Fibroblast of lung (primary cell): ENCODE measurements at regions not wholly inside any gene's neighbourhood (a gene's known extent, or its start where the extent isn't known, plus 50 kb on each side); places are given as distances from the start of the nearest gene placed in this dataset.

ENCODE experiments used
- DNase-seq, 2 donors: peaks; one replicate each; pipeline versions ENCODE4 v3.0.0 to v3.0.0-alpha.2; 2010; ENCODE audit warnings: low read depth in 2 of 2
- H2AFZ ChIP-seq: 2 replicates; pipeline ENCODE4 v1.5.1; 2012; ENCODE audit warnings: low read length, control low read depth, inconsistent platforms
- H3K27ac ChIP-seq: 2 replicates; pipeline ENCODE4 v1.5.1; 2011; ENCODE audit warnings: low read length, control low read depth; ENCODE audit not compliant: insufficient read depth
- H3K27me3 ChIP-seq: 2 replicates; pipeline ENCODE4 v1.5.1; 2011; ENCODE audit warnings: mild to moderate bottlenecking, low read length; ENCODE audit not compliant: control insufficient read depth, insufficient read depth
- H3K36me3 ChIP-seq: 2 replicates; pipeline ENCODE4 v1.5.1; 2011; ENCODE audit warnings: low read length; ENCODE audit not compliant: control insufficient read depth, insufficient read depth
- H3K4me1 ChIP-seq: 2 replicates; pipeline ENCODE4 v1.5.1; 2011; ENCODE audit warnings: low read length; ENCODE audit not compliant: control insufficient read depth, insufficient read depth; ENCODE audit errors: extremely low read depth
- H3K4me2 ChIP-seq: 2 replicates; pipeline ENCODE4 v1.5.1; 2011; ENCODE audit warnings: low read length, control low read depth; ENCODE audit not compliant: insufficient read depth; ENCODE audit errors: extremely low read depth
- H3K4me3 ChIP-seq, 4 experiments: fragments of 200-600 bp in 1 of 4; sonication (generic) in 1 of 4; replicated peaks in 1 of 4; 2 replicates each; pipeline ENCODE4 v1.5.1; 2011 to 2016; ENCODE audit warnings: low read length in 4 of 4, low read depth in 3 of 4, mild to moderate bottlenecking in 3 of 4, control low read depth in 2 of 4, inconsistent platforms in 1 of 4, mixed read lengths in 1 of 4; ENCODE audit not compliant: insufficient read depth in 1 of 4; ENCODE audit errors: control extremely low read depth in 1 of 4
- H3K79me2 ChIP-seq: 2 replicates; pipeline ENCODE4 v1.5.1; 2012; ENCODE audit warnings: mild to moderate bottlenecking, low read length, inconsistent platforms; ENCODE audit not compliant: control insufficient read depth, insufficient read depth
- H3K9ac ChIP-seq: 2 replicates; pipeline ENCODE4 v1.5.1; 2011; ENCODE audit warnings: mild to moderate bottlenecking, low read length, control low read depth; ENCODE audit not compliant: insufficient read depth
- H3K9me3 ChIP-seq: 2 replicates; pipeline ENCODE4 v1.5.1; 2012; ENCODE audit warnings: low read depth, low read length; ENCODE audit not compliant: control insufficient read depth, insufficient read depth
- H4K20me1 ChIP-seq: 2 replicates; pipeline ENCODE4 v1.5.1; 2011; ENCODE audit warnings: low read length; ENCODE audit not compliant: control insufficient read depth, insufficient read depth; ENCODE audit errors: extremely low read depth
- EZH2 ChIP-seq: IDR thresholded peaks from 2 replicates; pipeline ENCODE4 v1.5.1; 2012; ENCODE audit warnings: low read length, control low read depth, mild to moderate bottlenecking; ENCODE audit errors: missing control alignments
- TF ChIP-seq, protein P1 (sequence below), 2 donors: IDR thresholded peaks in 1 of 2; conservative IDR thresholded peaks in 1 of 2; 1 replicate in 1 of 2; 2 replicates in 1 of 2; pipeline ENCODE4 v1.5.1; 2011 to 2012; ENCODE audit warnings: low read length in 2 of 2, control low read depth in 1 of 2, inconsistent platforms in 1 of 2, low read depth in 1 of 2, mild to moderate bottlenecking in 1 of 2

- Histone ChIP-seq H4K20me1 (no peaks in the 10 kb centered on the region), H3K36me3 (no peaks in the 10 kb centered on the region), H3K79me2 (no peaks in the 10 kb centered on the region), H3K9me3 (no peaks in the 10 kb centered on the region), H3K27ac (no peak overlapping the region), H2AFZ (no peak overlapping the region), H3K27me3 (no peaks in the 10 kb centered on the region), H3K4me1 (no peaks in the 10 kb centered on the region), H3K4me2 (no peak overlapping the region), H3K9ac (no peak overlapping the region), H3K4me3 (no peak overlapping the region)
- no peak for DNase-seq
- TF ChIP-seq EZH2 = no peak
- TF ChIP-seq, protein P1, sequence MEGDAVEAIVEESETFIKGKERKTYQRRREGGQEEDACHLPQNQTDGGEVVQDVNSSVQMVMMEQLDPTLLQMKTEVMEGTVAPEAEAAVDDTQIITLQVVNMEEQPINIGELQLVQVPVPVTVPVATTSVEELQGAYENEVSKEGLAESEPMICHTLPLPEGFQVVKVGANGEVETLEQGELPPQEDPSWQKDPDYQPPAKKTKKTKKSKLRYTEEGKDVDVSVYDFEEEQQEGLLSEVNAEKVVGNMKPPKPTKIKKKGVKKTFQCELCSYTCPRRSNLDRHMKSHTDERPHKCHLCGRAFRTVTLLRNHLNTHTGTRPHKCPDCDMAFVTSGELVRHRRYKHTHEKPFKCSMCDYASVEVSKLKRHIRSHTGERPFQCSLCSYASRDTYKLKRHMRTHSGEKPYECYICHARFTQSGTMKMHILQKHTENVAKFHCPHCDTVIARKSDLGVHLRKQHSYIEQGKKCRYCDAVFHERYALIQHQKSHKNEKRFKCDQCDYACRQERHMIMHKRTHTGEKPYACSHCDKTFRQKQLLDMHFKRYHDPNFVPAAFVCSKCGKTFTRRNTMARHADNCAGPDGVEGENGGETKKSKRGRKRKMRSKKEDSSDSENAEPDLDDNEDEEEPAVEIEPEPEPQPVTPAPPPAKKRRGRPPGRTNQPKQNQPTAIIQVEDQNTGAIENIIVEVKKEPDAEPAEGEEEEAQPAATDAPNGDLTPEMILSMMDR (conservative IDR thresholded peaks at IDR 0.05 in 1 of 2, IDR thresholded peaks at IDR 0.05 in 1 of 2; ENCODE audit: low read depth in 1 of 2, low read length in 2 of 2) = no peak
Measured at GRCh38 chr9:89880161-89880560, 275.3 kb downstream of the GADD45G start.

DNA sequence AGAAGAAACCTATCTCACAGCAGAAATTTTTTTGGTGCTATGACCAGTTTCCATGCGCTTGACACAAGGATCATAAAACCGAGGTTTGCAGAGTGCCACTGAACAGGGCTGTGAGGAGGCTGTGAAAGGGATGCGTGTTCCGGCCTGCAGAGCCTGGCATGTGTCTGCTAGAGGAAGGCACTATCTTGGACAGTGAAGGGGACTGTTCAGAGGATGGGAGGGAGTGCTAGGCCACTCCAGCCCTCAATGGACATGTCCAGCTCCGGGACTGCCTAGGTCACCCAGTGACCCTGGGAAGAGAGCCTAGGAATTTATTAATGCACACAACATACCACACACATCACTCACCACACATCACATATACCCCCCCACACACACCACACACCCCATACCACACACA is 275.9 kb downstream of the GADD45G start:
- Histone ChIP-seq H2AFZ (no peak overlapping the region), H3K27me3 (no peaks in the 10 kb centered on the region), H3K9me3 (no peaks in the 10 kb centered on the region), H3K9ac (no peak overlapping the region), H4K20me1 (no peaks in the 10 kb centered on the region), H3K27ac (no peak overlapping the region), H3K36me3 (no peaks in the 10 kb centered on the region), H3K4me3 (no peak overlapping the region), H3K4me2 (no peak overlapping the region), H3K79me2 (no peaks in the 10 kb centered on the region), H3K4me1 (no peaks in the 10 kb centered on the region)
- no peak for DNase-seq
- TF ChIP-seq, protein P1 (conservative IDR thresholded peaks at IDR 0.05 in 1 of 2, IDR thresholded peaks at IDR 0.05 in 1 of 2; ENCODE audit: low read depth in 1 of 2, low read length in 2 of 2) = no peak
- no peak for TF ChIP-seq EZH2

DNA sequence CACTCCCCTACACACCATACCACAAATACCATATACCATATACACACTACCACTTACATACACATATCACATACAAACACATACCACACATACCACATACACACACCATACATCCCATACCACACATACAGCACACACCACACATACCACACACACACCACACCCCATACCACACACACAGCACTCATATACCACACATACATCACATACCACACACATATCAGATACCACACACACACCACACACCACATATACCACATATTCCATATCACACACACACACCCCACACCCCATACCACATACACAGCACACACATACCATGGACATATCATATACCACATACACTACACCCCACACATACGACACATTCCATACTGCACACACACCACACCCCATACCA is 276.6 kb downstream of the GADD45G start:
- Histone ChIP-seq H2AFZ (no peak overlapping the region), H3K4me1 (no peaks in the 10 kb centered on the region), H4K20me1 (no peaks in the 10 kb centered on the region), H3K27ac (no peak overlapping the region), H3K9ac (no peak overlapping the region), H3K4me3 (no peak overlapping the region), H3K4me2 (no peak overlapping the region), H3K9me3 (no peaks in the 10 kb centered on the region), H3K79me2 (no peaks in the 10 kb centered on the region), H3K27me3 (no peaks in the 10 kb centered on the region), H3K36me3 (no peaks in the 10 kb centered on the region)
- DNase-seq = no peak
- TF ChIP-seq, protein P1 (conservative IDR thresholded peaks at IDR 0.05 in 1 of 2, IDR thresholded peaks at IDR 0.05 in 1 of 2; ENCODE audit: low read depth in 1 of 2, low read length in 2 of 2) = no peak
